Stimulated activated naive CD8-positive, alpha-beta T cell treated with anti-CD3 and anti-CD28 coated beads, Interleukin-15, amount 100 ng/mL, for 72 hours (primary cell): ENCODE measurements at regions not wholly inside any gene's neighbourhood (a gene's known extent, or its start where the extent isn't known, plus 50 kb on each side); places are given as distances from the start of the nearest gene placed in this dataset.
"Not testable (repeated sequence)": the region's sequence is repeated elsewhere in the genome, so short reads cannot be mapped to it uniquely, and the experiment has no call there.

Experiments
- ATAC-seq: fragments of 150-1000 bp; cut with Tn5 transposase; 2 replicates; pipeline ENCODE4 v1.10.0; 2021; ENCODE audit warnings: mild to moderate bottlenecking, moderate library complexity
- DNase-seq, 2 donors: peaks; one replicate each; pipeline ENCODE4 v3.0.0; 2021 to 2022
- H3K27ac Mint-ChIP-seq, 2 donors: one replicate each; pipeline ENCODE4 v1.8.0; 2022; ENCODE audit warnings: mild to moderate bottlenecking in 2 of 2, mixed read lengths in 2 of 2, moderate library complexity in 2 of 2
- H3K27me3 Mint-ChIP-seq: one replicate; pipeline ENCODE4 v1.8.0; 2022; ENCODE audit warnings: mixed read lengths
- H3K4me1 Mint-ChIP-seq: one replicate; pipeline ENCODE4 v1.8.0; 2022; ENCODE audit warnings: mild to moderate bottlenecking, mixed read lengths
- H3K4me3 Mint-ChIP-seq, 2 donors: one replicate each; pipeline ENCODE4 v1.8.0; 2022; ENCODE audit warnings: mild to moderate bottlenecking in 2 of 2, mixed read lengths in 2 of 2, moderate library complexity in 1 of 2
- H3K9me3 Mint-ChIP-seq, 2 donors: one replicate each; pipeline ENCODE4 v1.8.0; 2022; ENCODE audit warnings: mixed read lengths in 2 of 2

GRCh38 chr1:208335371-208336136 lies 91.4 kb upstream of the PLXNA2 start:
- Mint-ChIP-seq H3K9me3 (no peaks in the 10 kb centered on the region), H3K27me3 (peaks cover 51% of the 10 kb centered on the region)
- DNase-seq: no peak

GRCh38 chr1:208336137-208336518 lies 91.9 kb upstream of the PLXNA2 start:
- ATAC-seq: no peak
- H3K4me3 Mint-ChIP-seq: no peak overlapping the region
- no peaks in the 10 kb centered on the region for H3K9me3 Mint-ChIP-seq
- H3K27ac Mint-ChIP-seq: no peak overlapping the region
- H3K27me3 Mint-ChIP-seq: peaks cover 50% of the 10 kb centered on the region
- no peak for DNase-seq
- H3K4me1 Mint-ChIP-seq: no peaks in the 10 kb centered on the region

More at GRCh38 chr1:208335371-208336136, 91.4 kb upstream of the PLXNA2 start:
- H3K4me3 Mint-ChIP-seq: no peak overlapping the region
- H3K27ac Mint-ChIP-seq: no peak overlapping the region
- no peak for ATAC-seq
- H3K4me1 Mint-ChIP-seq: no peaks in the 10 kb centered on the region

GRCh38 chr1:208339911-208340310 lies 95.7 kb upstream of the PLXNA2 start:
- H3K27ac Mint-ChIP-seq: no peak overlapping the region
- H3K4me3 Mint-ChIP-seq: no peak overlapping the region
- H3K4me1 Mint-ChIP-seq: no peaks in the 10 kb centered on the region
- H3K27me3 Mint-ChIP-seq: peaks cover 34% of the 10 kb centered on the region
- no peaks in the 10 kb centered on the region for H3K9me3 Mint-ChIP-seq
- DNase-seq (no peak), ATAC-seq (no peak)

GRCh38 chr1:208343226-208343625 lies 99.0 kb upstream of the PLXNA2 start:
- no peak for ATAC-seq
- H3K4me3 Mint-ChIP-seq: no peak overlapping the region
- H3K9me3 Mint-ChIP-seq: no peaks in the 10 kb centered on the region
- no peaks in the 10 kb centered on the region for H3K4me1 Mint-ChIP-seq
- H3K27ac Mint-ChIP-seq: no peak overlapping the region
- H3K27me3 Mint-ChIP-seq: peaks cover 11% of the 10 kb centered on the region
- DNase-seq: no peak

- DNase-seq (no peak), ATAC-seq (no peak)
- Mint-ChIP-seq H3K4me3 (no peak overlapping the region), H3K27ac (no peak overlapping the region), H3K4me1 (no peaks in the 10 kb centered on the region), H3K27me3 (peaks cover under 1% of the 10 kb centered on the region), H3K9me3 (no peaks in the 10 kb centered on the region)
These were observed 100.1 kb upstream of the PLXNA2 start for GRCh38 chr1:208344202-208344857.

- DNase-seq (no peak), ATAC-seq (no peak)
- Mint-ChIP-seq H3K4me3 (no peak overlapping the region), H3K9me3 (no peaks in the 10 kb centered on the region), H3K27ac (no peak overlapping the region), H3K4me1 (no peaks in the 10 kb centered on the region), H3K27me3 (no peaks in the 10 kb centered on the region)
These were observed 103.0 kb upstream of the PLXNA2 start for GRCh38 chr1:208347191-208347590.

GRCh38 chr1:208349694-208350330 lies 105.6 kb upstream of the PLXNA2 start:
- Mint-ChIP-seq H3K9me3 (no peaks in the 10 kb centered on the region), H3K4me3 (no peak overlapping the region), H3K4me1 (no peaks in the 10 kb centered on the region), H3K27ac (no peak overlapping the region), H3K27me3 (no peaks in the 10 kb centered on the region)
- no peak for ATAC-seq
- DNase-seq: no peak

GRCh38 chr1:208350815-208351214 lies 106.6 kb upstream of the PLXNA2 start:
- DNase-seq (no peak), ATAC-seq (no peak)
- Mint-ChIP-seq H3K27me3 (no peaks in the 10 kb centered on the region), H3K4me1 (no peaks in the 10 kb centered on the region), H3K9me3 (no peaks in the 10 kb centered on the region), H3K27ac (no peak overlapping the region), H3K4me3 (no peak overlapping the region)

GRCh38 chr1:208351838-208352237 lies 107.7 kb upstream of the PLXNA2 start:
- Mint-ChIP-seq H3K4me1 (no peaks in the 10 kb centered on the region), H3K27ac (no peak overlapping the region), H3K27me3 (no peaks in the 10 kb centered on the region), H3K4me3 (no peak overlapping the region), H3K9me3 (no peaks in the 10 kb centered on the region)
- ATAC-seq (no peak), DNase-seq (no peak)

- H3K27ac Mint-ChIP-seq, H3K4me3 Mint-ChIP-seq, H3K9me3 Mint-ChIP-seq, H3K27me3 Mint-ChIP-seq, H3K4me1 Mint-ChIP-seq, DNase-seq, ATAC-seq: not testable (repeated sequence)
These were observed 109.6 kb upstream of the PLXNA2 start for GRCh38 chr1:208353797-208354196.

- H3K9me3 Mint-ChIP-seq: no peaks in the 10 kb centered on the region
- DNase-seq (no peak), ATAC-seq (no peak)
- peaks cover 10% of the 10 kb centered on the region for H3K27me3 Mint-ChIP-seq
- no peaks in the 10 kb centered on the region for H3K4me1 Mint-ChIP-seq
- no peak overlapping the region for H3K4me3 Mint-ChIP-seq
- H3K27ac Mint-ChIP-seq: peak overlapping the region in 1 of 2 donors; percentile 77
These were observed 113.7 kb upstream of the PLXNA2 start for GRCh38 chr1:208357644-208358507.

GRCh38 chr1:208358651-208359050 lies 114.5 kb upstream of the PLXNA2 start:
- Mint-ChIP-seq H3K27ac (no peak overlapping the region), H3K4me3 (no peak overlapping the region), H3K27me3 (peaks cover 18% of the 10 kb centered on the region), H3K4me1 (no peaks in the 10 kb centered on the region), H3K9me3 (no peaks in the 10 kb centered on the region)
- no peak for DNase-seq
- ATAC-seq: no peak

- Mint-ChIP-seq H3K27me3 (peaks cover 18% of the 10 kb centered on the region), H3K4me1 (no peaks in the 10 kb centered on the region), H3K27ac (no peak overlapping the region), H3K9me3 (no peaks in the 10 kb centered on the region), H3K4me3 (no peak overlapping the region)
- no peak for DNase-seq
- no peak for ATAC-seq
These were observed 117.8 kb upstream of the PLXNA2 start for GRCh38 chr1:208362011-208362410.

- Mint-ChIP-seq H3K27me3 (peaks cover 33% of the 10 kb centered on the region), H3K4me1 (no peaks in the 10 kb centered on the region), H3K9me3 (no peaks in the 10 kb centered on the region), H3K4me3 (no peak overlapping the region), H3K27ac (no peak overlapping the region)
- no peak for ATAC-seq
- no peak for DNase-seq
These were observed 122.4 kb upstream of the PLXNA2 start for GRCh38 chr1:208366559-208366958.

GRCh38 chr1:208369045-208369444 lies 124.9 kb upstream of the PLXNA2 start:
- H3K9me3 Mint-ChIP-seq: no peaks in the 10 kb centered on the region
- no peak for DNase-seq
- H3K27me3 Mint-ChIP-seq: peaks cover 14% of the 10 kb centered on the region
- no peak overlapping the region for H3K4me3 Mint-ChIP-seq
- peak overlapping the region in 1 of 2 donors; percentile 7 for H3K27ac Mint-ChIP-seq
- H3K4me1 Mint-ChIP-seq: no peaks in the 10 kb centered on the region
- no peak for ATAC-seq
